MM.1S (cell line): ENCODE measurements at regions not wholly inside any gene's neighbourhood (a gene's known extent, or its start where the extent isn't known, plus 50 kb on each side); places are given as distances from the start of the nearest gene placed in this dataset.

Experiments
- DNase-seq: peaks from one replicate; pipeline ENCODE4 v3.0.0-alpha.2; 2015
- H2AFZ ChIP-seq: fragments of 300-600 bp; sonication (generic); 2 replicates; pipeline ENCODE4 v1.6.0; 2016; ENCODE audit warnings: antibody characterized with exemption, low read length
- H3F3A ChIP-seq: fragments of 300-600 bp; sonication (generic); 2 replicates; pipeline ENCODE4 v1.6.1; 2016; ENCODE audit warnings: mild to moderate bottlenecking, antibody characterized with exemption, low read length, moderate library complexity, mixed read lengths; ENCODE audit not compliant: insufficient read depth
- H3K27ac ChIP-seq: fragments of 300-600 bp; sonication (generic); 2 replicates; pipeline ENCODE4 v1.5.1; 2016; ENCODE audit warnings: mild to moderate bottlenecking, low read length
- H3K27me3 ChIP-seq: fragments of 300-600 bp; sonication (generic); replicated peaks from 2 replicates; pipeline ENCODE4 v1.6.0; 2016; ENCODE audit warnings: low read length; ENCODE audit not compliant: insufficient read depth
- H3K36me3 ChIP-seq: fragments of 300-600 bp; sonication (generic); replicated peaks from 2 replicates; pipeline ENCODE4 v1.6.1; 2016; ENCODE audit warnings: mild to moderate bottlenecking, low read length, mixed read lengths; ENCODE audit not compliant: insufficient read depth
- H3K4me1 ChIP-seq: fragments of 300-600 bp; sonication (generic); 2 replicates; pipeline ENCODE4 v1.6.1; 2016; ENCODE audit warnings: low read length, mixed read lengths
- H3K4me2 ChIP-seq: fragments of 300-600 bp; sonication (generic); 2 replicates; pipeline ENCODE4 v1.6.0; 2016; ENCODE audit warnings: low read depth, low read length
- H3K4me3 ChIP-seq: fragments of 300-600 bp; sonication (generic); 2 replicates; pipeline ENCODE4 v1.5.1; 2016; ENCODE audit warnings: low read length, mixed read lengths
- H3K79me2 ChIP-seq: fragments of 300-600 bp; sonication (generic); 2 replicates; pipeline ENCODE4 v1.6.1; 2016; ENCODE audit warnings: mixed run types, low read length, mixed read lengths
- H3K9ac ChIP-seq: fragments of 300-600 bp; sonication (generic); 2 replicates; pipeline ENCODE4 v1.6.1; 2016; ENCODE audit warnings: low read length, mixed read lengths
- H3K9me2 ChIP-seq: fragments of 300-600 bp; sonication (generic); replicated peaks from 2 replicates; pipeline ENCODE4 v1.6.1; 2016; ENCODE audit warnings: mild to moderate bottlenecking, low read length, mixed read lengths; ENCODE audit not compliant: insufficient read depth
- H3K9me3 ChIP-seq: fragments of 300-600 bp; sonication (generic); replicated peaks from 2 replicates; pipeline ENCODE4 v1.6.1; 2016; ENCODE audit warnings: mild to moderate bottlenecking, low read length, mixed read lengths; ENCODE audit not compliant: insufficient read depth
- H4K20me1 ChIP-seq: fragments of 300-600 bp; sonication (generic); 2 replicates; pipeline ENCODE4 v1.6.1; 2016; ENCODE audit warnings: mild to moderate bottlenecking, low read length, moderate library complexity, mixed read lengths; ENCODE audit not compliant: insufficient read depth
- EZH2 ChIP-seq: fragments of 300-600 bp; sonication (generic); optimal IDR thresholded peaks from 2 replicates; pipeline ENCODE3; 2017; ENCODE audit warnings: low read depth, mild to moderate bottlenecking, antibody characterized with exemption, low read length, mixed read lengths
- EZH2phosphoT487 ChIP-seq: fragments of 300-600 bp; sonication (generic); IDR thresholded peaks from 2 replicates; pipeline ENCODE4 v1.6.1; 2018; ENCODE audit warnings: antibody characterized with exemption, low read length
- TF ChIP-seq, protein P1 (sequence below): fragments of 300-600 bp; sonication (generic); IDR thresholded peaks from 2 replicates; pipeline ENCODE4 v1.5.1; 2016; ENCODE audit warnings: antibody characterized with exemption, low read length, mixed read lengths

DNA sequence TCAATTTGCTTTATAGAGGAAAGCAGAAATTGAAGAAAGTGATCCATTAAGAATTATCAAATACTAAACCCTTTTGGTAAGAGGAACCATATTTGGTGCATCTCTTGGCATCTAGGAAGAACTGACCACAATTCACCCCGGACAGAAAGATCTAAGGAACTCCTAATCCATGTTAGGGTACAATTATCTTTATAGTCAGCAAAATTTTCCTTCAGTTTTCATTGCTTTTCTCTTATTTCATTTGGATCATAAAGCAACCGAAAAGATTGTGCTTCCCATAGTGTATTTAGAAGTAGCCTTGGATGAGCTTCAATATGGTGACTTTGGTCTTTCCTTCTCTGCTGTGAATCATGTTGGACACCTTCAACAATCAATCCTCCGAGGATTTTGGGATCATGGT, 50.1 kb upstream of the IGFBP5 start:
- Histone ChIP-seq H4K20me1 (no peaks in the 10 kb centered on the region), H3K9ac (no peak overlapping the region), H3K4me3 (no peak overlapping the region), H3K4me1 (no peaks in the 10 kb centered on the region), H2AFZ (no peak overlapping the region), H3K9me2 (no peaks in the 10 kb centered on the region), H3K27me3 (no peaks in the 10 kb centered on the region), H3K27ac (no peak overlapping the region), H3K79me2 (no peaks in the 10 kb centered on the region), H3K4me2 (no peak overlapping the region), H3K36me3 (no peaks in the 10 kb centered on the region), H3F3A (no peaks in the 10 kb centered on the region), H3K9me3 (no peaks in the 10 kb centered on the region)
- DNase-seq: no peak
- no peak for TF ChIP-seq EZH2
- TF ChIP-seq, protein P1, sequence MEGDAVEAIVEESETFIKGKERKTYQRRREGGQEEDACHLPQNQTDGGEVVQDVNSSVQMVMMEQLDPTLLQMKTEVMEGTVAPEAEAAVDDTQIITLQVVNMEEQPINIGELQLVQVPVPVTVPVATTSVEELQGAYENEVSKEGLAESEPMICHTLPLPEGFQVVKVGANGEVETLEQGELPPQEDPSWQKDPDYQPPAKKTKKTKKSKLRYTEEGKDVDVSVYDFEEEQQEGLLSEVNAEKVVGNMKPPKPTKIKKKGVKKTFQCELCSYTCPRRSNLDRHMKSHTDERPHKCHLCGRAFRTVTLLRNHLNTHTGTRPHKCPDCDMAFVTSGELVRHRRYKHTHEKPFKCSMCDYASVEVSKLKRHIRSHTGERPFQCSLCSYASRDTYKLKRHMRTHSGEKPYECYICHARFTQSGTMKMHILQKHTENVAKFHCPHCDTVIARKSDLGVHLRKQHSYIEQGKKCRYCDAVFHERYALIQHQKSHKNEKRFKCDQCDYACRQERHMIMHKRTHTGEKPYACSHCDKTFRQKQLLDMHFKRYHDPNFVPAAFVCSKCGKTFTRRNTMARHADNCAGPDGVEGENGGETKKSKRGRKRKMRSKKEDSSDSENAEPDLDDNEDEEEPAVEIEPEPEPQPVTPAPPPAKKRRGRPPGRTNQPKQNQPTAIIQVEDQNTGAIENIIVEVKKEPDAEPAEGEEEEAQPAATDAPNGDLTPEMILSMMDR: no peak
- TF ChIP-seq EZH2phosphoT487: no peak
